ENCODE measurements at regions not wholly inside any gene's neighbourhood (a gene's known extent, or its start where the extent isn't known, plus 50 kb on each side); places are given as distances from the start of the nearest gene placed in this dataset.

GRCh38 chr2:234691968-234692955 is 195.4 kb upstream of the ARL4C start:
- peaks cover 31% of the 10 kb centered on the region for H3K9me3 ChIP-seq (ENCODE audit: insufficient read depth, low read length)
- H3K4me1 ChIP-seq (ENCODE audit: insufficient read depth, insufficient read length): no peaks in the 10 kb centered on the region
- no peak overlapping the region for H3K9ac ChIP-seq (ENCODE audit: insufficient read length, low read depth)
- H3K36me3 ChIP-seq (ENCODE audit: insufficient read depth, insufficient read length, low read length): no peaks in the 10 kb centered on the region
- no peak overlapping the region for H3K4me3 ChIP-seq (ENCODE audit: insufficient read length, low read depth)
- H3K27me3 ChIP-seq (ENCODE audit: insufficient read depth, insufficient read length): no peaks in the 10 kb centered on the region
- TF ChIP-seq YY1 (IDR thresholded peaks at IDR 0.05; ENCODE audit: insufficient read depth, insufficient read length): no peak
- TF ChIP-seq SUZ12 (IDR thresholded peaks at IDR 0.05; ENCODE audit: extremely low read depth, insufficient read depth, insufficient read length): no peak
- TF ChIP-seq ZNF274 (IDR thresholded peaks at IDR 0.05; ENCODE audit: low read depth, low read length): no peak
- DNase-seq (ENCODE audit: low read depth, low spot score): no peak

- no peak for DNase-seq (ENCODE audit: low read depth, low spot score)
- no peak overlapping the region for H3K4me3 ChIP-seq (ENCODE audit: insufficient read length, low read depth)
Measured at GRCh38 chr2:234691214-234691575, 194.3 kb upstream of the ARL4C start.

GRCh38 chr2:234690569-234691213 is 193.8 kb upstream of the ARL4C start:
- Histone ChIP-seq H3K27me3 (ENCODE audit: insufficient read depth, insufficient read length) (no peaks in the 10 kb centered on the region), H3K4me3 (ENCODE audit: insufficient read length, low read depth) (no peak overlapping the region), H3K4me1 (ENCODE audit: insufficient read depth, insufficient read length) (peaks cover 3% of the 10 kb centered on the region), H3K9ac (ENCODE audit: insufficient read length, low read depth) (no peak overlapping the region), H3K9me3 (ENCODE audit: insufficient read depth, low read length) (peaks cover 15% of the 10 kb centered on the region), H3K36me3 (ENCODE audit: insufficient read depth, insufficient read length, low read length) (no peaks in the 10 kb centered on the region)
- TF ChIP-seq SUZ12 (IDR thresholded peaks at IDR 0.05; ENCODE audit: extremely low read depth, insufficient read depth, insufficient read length) (no peak), ZNF274 (IDR thresholded peaks at IDR 0.05; ENCODE audit: low read depth, low read length) (no peak), YY1 (IDR thresholded peaks at IDR 0.05; ENCODE audit: insufficient read depth, insufficient read length) (no peak)
- DNase-seq (ENCODE audit: low read depth, low spot score): no peak

More at GRCh38 chr2:234691214-234691575, 194.3 kb upstream of the ARL4C start:
- TF ChIP-seq YY1 (IDR thresholded peaks at IDR 0.05; ENCODE audit: insufficient read depth, insufficient read length) (no peak), SUZ12 (IDR thresholded peaks at IDR 0.05; ENCODE audit: extremely low read depth, insufficient read depth, insufficient read length) (no peak), ZNF274 (IDR thresholded peaks at IDR 0.05; ENCODE audit: low read depth, low read length) (no peak)
- H3K4me1 ChIP-seq (ENCODE audit: insufficient read depth, insufficient read length): peaks cover 3% of the 10 kb centered on the region
- no peaks in the 10 kb centered on the region for H3K27me3 ChIP-seq (ENCODE audit: insufficient read depth, insufficient read length)
- H3K9me3 ChIP-seq (ENCODE audit: insufficient read depth, low read length): peaks cover 20% of the 10 kb centered on the region
- no peaks in the 10 kb centered on the region for H3K36me3 ChIP-seq (ENCODE audit: insufficient read depth, insufficient read length, low read length)
- no peak overlapping the region for H3K9ac ChIP-seq (ENCODE audit: insufficient read length, low read depth)

- Histone ChIP-seq H3K4me1 (ENCODE audit: insufficient read depth, insufficient read length) (peaks cover 3% of the 10 kb centered on the region), H3K9ac (ENCODE audit: insufficient read length, low read depth) (no peak overlapping the region), H3K4me3 (ENCODE audit: insufficient read length, low read depth) (no peak overlapping the region), H3K36me3 (ENCODE audit: insufficient read depth, insufficient read length, low read length) (no peaks in the 10 kb centered on the region), H3K27me3 (ENCODE audit: insufficient read depth, insufficient read length) (no peaks in the 10 kb centered on the region), H3K9me3 (ENCODE audit: insufficient read depth, low read length) (peaks cover 8% of the 10 kb centered on the region; the same call in 1 of the 2 replicates)
- no peak for TF ChIP-seq ZNF274 (IDR thresholded peaks at IDR 0.05; ENCODE audit: low read depth, low read length)
- no peak for TF ChIP-seq SUZ12 (IDR thresholded peaks at IDR 0.05; ENCODE audit: extremely low read depth, insufficient read depth, insufficient read length)
- no peak for TF ChIP-seq YY1 (IDR thresholded peaks at IDR 0.05; ENCODE audit: insufficient read depth, insufficient read length)
- no peak for DNase-seq (ENCODE audit: low read depth, low spot score)
Measured at GRCh38 chr2:234689911-234690379, 193.1 kb upstream of the ARL4C start.

- no peak for DNase-seq (ENCODE audit: low read depth, low spot score)
- Histone ChIP-seq H3K4me1 (ENCODE audit: insufficient read depth, insufficient read length) (peaks cover 3% of the 10 kb centered on the region), H3K9ac (ENCODE audit: insufficient read length, low read depth) (no peak overlapping the region), H3K9me3 (ENCODE audit: insufficient read depth, low read length) (no peaks in the 10 kb centered on the region), H3K36me3 (ENCODE audit: insufficient read depth, insufficient read length, low read length) (no peaks in the 10 kb centered on the region), H3K27me3 (ENCODE audit: insufficient read depth, insufficient read length) (no peaks in the 10 kb centered on the region), H3K4me3 (ENCODE audit: insufficient read length, low read depth) (no peak overlapping the region)
- TF ChIP-seq SUZ12 (IDR thresholded peaks at IDR 0.05; ENCODE audit: extremely low read depth, insufficient read depth, insufficient read length) (no peak), ZNF274 (IDR thresholded peaks at IDR 0.05; ENCODE audit: low read depth, low read length) (no peak)
Measured at GRCh38 chr2:234687718-234688475, 191.0 kb upstream of the ARL4C start.

- H3K9ac ChIP-seq (ENCODE audit: insufficient read length, low read depth): no peak overlapping the region
- DNase-seq (ENCODE audit: low read depth, low spot score): peak; percentile 91
Measured at GRCh38 chr2:234686088-234686890, 189.4 kb upstream of the ARL4C start.

More at GRCh38 chr2:234686088-234686890, 189.4 kb upstream of the ARL4C start:
- H3K9me3 ChIP-seq (ENCODE audit: insufficient read depth, low read length): no peaks in the 10 kb centered on the region
- no peak for TF ChIP-seq ZNF274 (IDR thresholded peaks at IDR 0.05; ENCODE audit: low read depth, low read length)
- no peak for TF ChIP-seq YY1 (IDR thresholded peaks at IDR 0.05; ENCODE audit: insufficient read depth, insufficient read length)
- TF ChIP-seq SUZ12 (IDR thresholded peaks at IDR 0.05; ENCODE audit: extremely low read depth, insufficient read depth, insufficient read length): no peak
- H3K4me3 ChIP-seq (ENCODE audit: insufficient read length, low read depth): no peak overlapping the region
- no peaks in the 10 kb centered on the region for H3K27me3 ChIP-seq (ENCODE audit: insufficient read depth, insufficient read length)
- peaks cover 3% of the 10 kb centered on the region for H3K4me1 ChIP-seq (ENCODE audit: insufficient read depth, insufficient read length)
- H3K36me3 ChIP-seq (ENCODE audit: insufficient read depth, insufficient read length, low read length): no peaks in the 10 kb centered on the region

Measured in NT2/D1 (cell line).